ENCODE measurements at regions not wholly inside any gene's neighbourhood (a gene's known extent, or its start where the extent isn't known, plus 50 kb on each side); places are given as distances from the start of the nearest gene placed in this dataset.

DNA sequence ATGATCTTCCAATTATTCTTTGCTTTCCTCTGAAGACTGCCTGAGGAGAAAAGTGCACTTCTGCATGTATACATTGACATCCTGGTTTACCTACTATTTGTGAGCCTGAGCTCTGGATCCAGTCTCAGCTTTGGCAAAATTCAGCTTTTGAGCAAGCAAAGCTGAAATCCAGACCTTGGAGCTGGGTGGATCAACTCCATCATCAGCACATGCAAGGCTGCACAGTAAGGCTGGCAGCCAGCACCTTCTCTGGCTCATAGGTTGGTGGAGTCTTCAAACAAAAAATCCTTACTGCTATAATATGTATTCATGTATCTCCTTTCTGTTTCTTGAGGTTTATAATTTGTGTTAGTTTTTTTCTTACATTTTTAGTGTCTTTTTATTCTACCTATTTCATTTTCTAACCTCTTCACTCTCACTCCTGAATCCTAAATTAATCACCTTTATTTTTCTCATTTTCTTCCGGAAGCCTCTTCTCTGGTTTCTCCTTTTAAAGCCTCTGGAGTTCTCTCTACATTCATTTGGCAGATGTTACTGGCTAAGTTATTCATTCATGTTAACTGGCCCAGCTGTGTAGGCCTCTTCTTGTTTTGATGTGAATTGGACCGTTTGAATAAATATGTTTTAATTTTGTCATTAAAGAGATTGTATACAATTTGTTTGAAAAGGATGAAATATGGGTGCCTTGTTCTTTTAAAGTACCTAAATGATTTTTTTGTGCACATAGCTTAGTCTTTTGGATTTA, 224.8 kb downstream of the DACT1 start:
- TF ChIP-seq, protein P1, sequence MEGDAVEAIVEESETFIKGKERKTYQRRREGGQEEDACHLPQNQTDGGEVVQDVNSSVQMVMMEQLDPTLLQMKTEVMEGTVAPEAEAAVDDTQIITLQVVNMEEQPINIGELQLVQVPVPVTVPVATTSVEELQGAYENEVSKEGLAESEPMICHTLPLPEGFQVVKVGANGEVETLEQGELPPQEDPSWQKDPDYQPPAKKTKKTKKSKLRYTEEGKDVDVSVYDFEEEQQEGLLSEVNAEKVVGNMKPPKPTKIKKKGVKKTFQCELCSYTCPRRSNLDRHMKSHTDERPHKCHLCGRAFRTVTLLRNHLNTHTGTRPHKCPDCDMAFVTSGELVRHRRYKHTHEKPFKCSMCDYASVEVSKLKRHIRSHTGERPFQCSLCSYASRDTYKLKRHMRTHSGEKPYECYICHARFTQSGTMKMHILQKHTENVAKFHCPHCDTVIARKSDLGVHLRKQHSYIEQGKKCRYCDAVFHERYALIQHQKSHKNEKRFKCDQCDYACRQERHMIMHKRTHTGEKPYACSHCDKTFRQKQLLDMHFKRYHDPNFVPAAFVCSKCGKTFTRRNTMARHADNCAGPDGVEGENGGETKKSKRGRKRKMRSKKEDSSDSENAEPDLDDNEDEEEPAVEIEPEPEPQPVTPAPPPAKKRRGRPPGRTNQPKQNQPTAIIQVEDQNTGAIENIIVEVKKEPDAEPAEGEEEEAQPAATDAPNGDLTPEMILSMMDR (IDR thresholded peaks at IDR 0.05; ENCODE audit: low read depth, low read length, missing control alignments), result no peak
- DNase-seq (ENCODE audit: low read depth), result no peak
- H3K4me3 ChIP-seq (ENCODE audit: low read depth, low read length), result no peak overlapping the region

DNA sequence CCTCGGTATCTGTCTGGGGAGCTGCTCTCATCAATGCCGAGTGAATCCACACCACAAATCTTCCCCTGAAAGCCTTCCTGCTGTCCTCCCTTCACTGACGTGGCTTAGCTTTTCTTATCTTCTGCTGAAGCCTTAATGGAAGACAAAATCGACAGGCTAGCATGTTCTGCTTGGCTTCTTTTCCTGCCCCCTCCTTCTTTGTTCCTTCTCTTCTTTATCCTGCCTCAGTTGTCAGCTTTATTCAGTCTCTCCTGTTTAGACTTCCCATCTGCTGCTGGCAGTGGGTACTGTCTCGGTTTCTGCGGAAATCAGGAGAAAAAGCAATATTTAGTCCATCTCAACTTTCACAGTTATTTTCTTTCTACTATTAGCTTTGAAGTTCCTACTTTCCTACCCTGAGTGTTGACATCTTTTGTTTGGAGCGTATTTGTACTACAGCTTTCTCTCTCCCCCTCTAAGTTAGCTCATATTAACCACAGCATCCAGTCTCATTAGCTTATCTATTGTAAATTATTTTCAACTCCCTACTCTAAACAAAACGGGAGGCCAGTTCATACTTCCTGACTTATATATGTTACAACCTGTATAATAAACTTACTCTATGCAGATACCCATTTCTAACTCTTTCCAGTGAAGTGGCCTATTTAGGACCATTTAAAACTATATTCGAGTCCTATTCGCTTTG, 226.0 kb downstream of the DACT1 start:
- DNase-seq (ENCODE audit: low read depth), result no peak
- H3K4me3 ChIP-seq (ENCODE audit: low read depth, low read length), result no peak overlapping the region
- TF ChIP-seq, protein P1 (IDR thresholded peaks at IDR 0.05; ENCODE audit: low read depth, low read length, missing control alignments), result no peak

DNA sequence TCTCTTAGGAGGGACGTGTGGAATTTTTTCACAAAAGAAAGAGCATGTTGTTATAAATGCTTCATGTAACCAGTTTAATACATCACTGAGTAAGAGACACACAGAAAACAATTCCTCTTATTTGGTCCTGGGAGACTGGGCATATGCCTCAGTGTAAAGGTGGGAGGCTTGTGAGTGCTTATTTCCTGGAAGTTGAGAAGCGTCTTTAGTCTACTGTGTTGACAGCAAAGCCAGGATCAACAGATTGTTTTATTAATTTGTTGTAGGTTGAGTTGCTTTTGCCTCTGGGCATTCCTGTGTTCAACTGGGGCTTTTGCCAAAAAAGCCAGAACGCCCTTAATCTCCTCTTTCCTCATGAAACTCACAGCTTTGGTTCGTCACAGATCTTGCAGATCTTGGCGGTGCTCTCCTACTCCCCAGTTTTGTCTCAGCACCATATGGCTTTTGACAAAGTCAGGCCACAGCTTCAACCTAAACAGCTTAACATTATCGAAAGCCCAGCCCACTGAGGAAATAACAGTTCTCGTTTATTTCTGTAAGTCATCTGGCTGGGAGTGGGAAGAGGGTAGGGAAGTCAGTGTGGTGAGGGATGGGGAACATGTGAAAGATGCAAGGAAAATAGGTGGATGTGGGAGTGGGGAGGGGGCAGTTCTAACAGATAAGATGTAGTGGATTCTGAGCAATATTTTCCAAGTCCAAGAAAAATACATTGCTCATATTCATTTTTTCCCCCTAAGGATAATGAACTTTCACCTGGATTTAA, 227.2 kb downstream of the DACT1 start:
- DNase-seq (ENCODE audit: low read depth), result no peak
- TF ChIP-seq, protein P1 (IDR thresholded peaks at IDR 0.05; ENCODE audit: low read depth, low read length, missing control alignments), result no peak
- no peak overlapping the region for H3K4me3 ChIP-seq (ENCODE audit: low read depth, low read length)

DNA sequence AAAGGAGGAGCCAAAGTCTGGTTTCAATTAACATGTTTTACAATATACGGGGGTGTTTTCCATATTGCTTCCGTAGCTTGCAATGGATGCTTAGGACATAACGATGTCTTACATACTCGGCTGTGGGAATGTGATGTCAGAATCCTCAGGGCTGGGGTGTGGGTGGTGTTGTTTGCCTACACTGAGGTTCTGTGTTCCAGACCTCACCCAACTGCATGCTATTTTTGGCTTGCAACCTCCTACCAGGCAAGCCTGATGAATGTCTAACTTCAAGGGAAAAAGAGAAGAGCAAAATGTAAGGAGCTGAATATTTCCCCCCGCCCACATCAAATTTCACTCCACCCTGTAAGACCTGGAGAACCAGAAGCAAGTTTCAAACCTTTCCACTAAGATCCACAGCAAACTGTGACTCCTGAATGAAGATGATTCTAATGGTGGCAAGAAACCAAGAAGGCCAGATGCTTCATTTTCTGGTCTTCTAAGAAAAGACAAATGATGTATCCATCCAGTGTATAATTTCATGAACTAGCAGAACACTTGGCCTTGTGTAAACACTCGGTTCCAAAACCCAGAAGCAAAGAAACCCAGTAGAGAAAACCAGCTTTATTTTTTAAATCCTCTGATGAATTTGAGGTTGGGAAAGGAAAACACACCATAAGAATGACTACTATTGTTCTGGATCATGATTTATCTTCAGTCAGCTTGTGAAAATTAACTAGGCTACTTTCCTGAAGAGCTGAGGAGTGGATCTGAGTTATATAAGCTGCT, 227.9 kb downstream of the DACT1 start:
- DNase-seq (ENCODE audit: low read depth), result no peak
- H3K4me3 ChIP-seq (ENCODE audit: low read depth, low read length), result no peak overlapping the region
- TF ChIP-seq, protein P1 (IDR thresholded peaks at IDR 0.05; ENCODE audit: low read depth, low read length, missing control alignments), result no peak

DNA sequence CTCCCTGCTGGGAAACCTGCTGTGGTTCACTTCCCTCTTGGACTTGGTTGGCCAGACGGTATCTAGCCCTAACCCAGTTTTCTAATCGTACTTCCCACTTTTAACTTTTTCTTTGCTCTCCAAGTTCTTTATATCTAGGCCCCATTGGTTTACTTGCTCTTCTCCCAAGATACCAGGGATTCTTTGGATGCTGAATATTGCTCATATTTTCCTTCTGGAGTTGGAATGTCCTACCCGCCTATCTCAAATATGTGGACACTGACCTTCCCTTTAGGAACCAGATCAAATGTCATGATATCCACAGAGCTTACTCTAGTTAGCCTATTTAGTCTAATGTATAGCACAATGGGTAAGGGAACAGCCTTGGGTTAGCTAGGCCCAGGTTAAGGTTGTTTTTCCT, 228.6 kb downstream of the DACT1 start:
- H3K4me3 ChIP-seq (ENCODE audit: low read depth, low read length), result no peak overlapping the region
- no peak for DNase-seq (ENCODE audit: low read depth)
- TF ChIP-seq, protein P1 (IDR thresholded peaks at IDR 0.05; ENCODE audit: low read depth, low read length, missing control alignments), result no peak

DNA sequence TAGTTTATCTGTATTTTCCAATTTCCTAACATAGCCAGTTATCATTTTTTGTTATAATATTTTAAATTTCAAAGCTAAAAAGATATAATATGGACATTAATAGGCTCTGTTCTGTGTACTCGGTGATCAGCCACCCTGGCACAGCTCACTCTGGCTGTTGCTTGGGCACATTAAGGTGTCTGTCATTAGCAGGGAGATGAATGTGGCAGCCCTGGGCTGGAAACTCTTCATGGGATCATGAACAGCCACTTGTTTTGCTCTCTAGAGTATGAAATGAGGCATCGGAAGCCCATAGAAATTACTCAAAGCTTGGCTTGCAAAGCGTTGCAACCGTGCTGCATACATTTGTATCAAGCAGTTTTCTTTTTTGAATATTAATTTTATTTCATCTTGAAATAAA, 233.2 kb downstream of the DACT1 start:
- no peak overlapping the region for H3K4me3 ChIP-seq (ENCODE audit: low read depth, low read length)
- TF ChIP-seq, protein P1 (IDR thresholded peaks at IDR 0.05; ENCODE audit: low read depth, low read length, missing control alignments), result no peak
- no peak for DNase-seq (ENCODE audit: low read depth)
